Muscle of leg (tissue), 3 donors: ENCODE measurements at regions not wholly inside any gene's neighbourhood (a gene's known extent, or its start where the extent isn't known, plus 50 kb on each side); places are given as distances from the start of the nearest gene placed in this dataset.

ENCODE experiments used
- DNase-seq: peaks from one replicate; pipeline ENCODE4 v3.0.0; 2013
- H3K27ac ChIP-seq: one replicate; pipeline ENCODE4 v1.5.1; 2013; ENCODE audit warnings: mild to moderate bottlenecking, low read length, control low read depth
- H3K27me3 ChIP-seq: one replicate; pipeline ENCODE4 v1.6.1; 2013; ENCODE audit warnings: low read length; ENCODE audit not compliant: control insufficient read depth, insufficient read depth
- H3K36me3 ChIP-seq: one replicate; pipeline ENCODE4 v1.6.1; 2013; ENCODE audit warnings: low read length; ENCODE audit not compliant: control insufficient read depth, insufficient read depth
- H3K4me1 ChIP-seq: one replicate; pipeline ENCODE4 v1.6.1; 2013; ENCODE audit warnings: low read length; ENCODE audit not compliant: control insufficient read depth, insufficient read depth
- H3K4me3 ChIP-seq: one replicate; pipeline ENCODE4 v1.5.1; 2013; ENCODE audit warnings: low read length, control low read depth
- H3K9me3 ChIP-seq: replicated peaks from 2 replicates; pipeline ENCODE4 v1.6.1; 2013; ENCODE audit warnings: low read depth, low read length; ENCODE audit not compliant: control insufficient read depth
- WGBS: methylation state at CpG from one replicate; pipeline ENCODE4 v1.1.5; 2013; ENCODE audit warnings: missing lambda C conversion rate; ENCODE audit not compliant: insufficient coverage; 5-methylcytosine and 5-hydroxymethylcytosine counted together

GRCh38 chr12:89920866-89921265 is 212.2 kb upstream of the ATP2B1 start:
- Histone ChIP-seq H3K9me3 (no peaks in the 10 kb centered on the region), H3K4me3 (no peak overlapping the region), H3K36me3 (no peaks in the 10 kb centered on the region), H3K4me1 (peaks cover 2% of the 10 kb centered on the region), H3K27me3 (no peaks in the 10 kb centered on the region), H3K27ac (no peak overlapping the region)
- DNase-seq, result no peak
- 75% methylated on average over 2 of the region's 6 CpGs for WGBS

DNA sequence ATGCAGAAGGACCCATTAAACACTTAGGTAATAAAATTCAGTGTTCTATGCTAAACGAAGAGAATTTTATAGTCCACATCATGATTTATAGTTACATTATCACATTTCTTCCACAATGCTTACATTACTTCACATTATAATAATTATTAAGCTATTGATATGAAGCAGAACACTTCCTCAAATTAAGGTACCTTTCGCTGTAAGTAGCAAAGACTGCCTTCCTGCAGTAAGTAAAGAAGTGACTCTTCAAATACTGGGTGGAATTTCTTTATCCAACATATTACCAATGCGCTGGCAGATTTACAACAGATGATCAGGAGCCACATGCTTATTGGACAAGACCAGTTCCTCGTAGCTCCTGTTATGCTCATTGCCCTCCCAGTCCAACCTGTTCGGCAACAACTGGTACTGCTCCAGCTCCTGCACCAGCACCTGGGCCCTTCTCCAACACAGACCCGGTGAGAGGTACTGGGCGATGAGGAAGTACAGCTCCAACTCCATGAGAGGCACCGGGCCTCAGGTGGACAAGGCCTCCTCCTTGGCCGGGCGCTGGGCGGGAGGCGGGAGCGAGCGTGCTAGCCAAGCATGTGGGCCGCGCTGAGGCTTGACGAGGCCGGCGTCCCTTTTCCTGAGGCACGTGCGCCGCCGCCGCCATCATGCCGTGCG is 210.7 kb upstream of the ATP2B1 start:
- 92% methylated on average over 12 of the region's 26 CpGs for WGBS
- no peak for DNase-seq
- no peaks in the 10 kb centered on the region for H3K27me3 ChIP-seq
- H3K9me3 ChIP-seq, result no peaks in the 10 kb centered on the region
- peaks cover 2% of the 10 kb centered on the region for H3K4me1 ChIP-seq
- no peaks in the 10 kb centered on the region for H3K36me3 ChIP-seq
- H3K27ac ChIP-seq, result no peak overlapping the region
- H3K4me3 ChIP-seq, result no peak overlapping the region

DNA sequence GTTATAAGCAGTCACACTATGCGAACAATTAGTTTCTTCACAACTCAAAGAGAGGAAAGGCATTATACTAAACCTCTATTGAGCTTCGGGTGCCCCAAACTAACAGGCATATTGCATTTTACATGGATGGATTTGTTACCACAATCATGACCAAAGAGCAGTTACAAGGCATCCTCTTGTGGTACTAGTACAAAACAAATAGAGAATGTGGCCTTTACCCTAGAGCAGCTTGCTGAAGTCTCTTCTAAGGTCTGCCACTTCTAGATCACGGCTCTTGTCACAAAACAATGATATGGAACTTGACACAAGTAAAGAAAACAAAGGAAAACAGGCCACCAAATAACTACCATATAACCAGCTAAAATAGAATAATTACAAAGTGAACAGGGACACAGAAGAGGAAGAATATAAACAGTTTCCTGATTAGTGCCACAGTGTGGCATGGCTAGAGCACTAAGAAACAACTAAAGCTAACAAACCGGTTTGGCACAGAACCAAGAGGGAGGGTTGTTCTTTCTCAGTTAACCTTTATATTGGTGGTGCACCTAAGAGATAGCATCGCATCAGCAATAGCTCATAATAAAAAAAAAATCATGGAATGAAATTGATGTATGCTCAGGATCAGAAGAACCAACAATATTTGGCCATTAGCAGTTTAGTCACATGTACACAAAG is 209.7 kb upstream of the ATP2B1 start:
- DNase-seq, result no peak
- no peaks in the 10 kb centered on the region for H3K36me3 ChIP-seq
- H3K4me3 ChIP-seq, result no peak overlapping the region
- H3K27ac ChIP-seq, result no peak overlapping the region
- WGBS, result no CpG with 5 or more reads among the region's 5 CpGs
- H3K4me1 ChIP-seq, result peaks cover 2% of the 10 kb centered on the region
- no peaks in the 10 kb centered on the region for H3K27me3 ChIP-seq
- no peaks in the 10 kb centered on the region for H3K9me3 ChIP-seq

DNA sequence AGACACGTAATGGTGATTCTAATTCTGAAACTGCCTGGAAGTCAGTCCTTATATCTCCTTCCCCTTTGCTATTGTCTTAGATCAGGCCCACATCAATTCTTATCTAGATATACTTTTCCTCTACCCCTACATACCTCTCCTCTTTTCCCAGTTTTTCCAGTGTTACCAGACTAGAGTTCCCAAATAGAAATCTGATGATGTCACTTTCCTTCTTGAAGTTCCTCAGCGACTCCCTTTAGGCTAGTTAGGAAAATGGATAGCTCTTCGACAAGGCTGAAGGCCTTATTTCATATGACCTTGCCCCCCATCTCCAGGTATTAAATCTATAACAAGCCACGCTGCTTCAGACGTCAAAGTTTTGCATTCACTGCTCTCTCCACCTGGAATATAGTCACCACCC is 201.1 kb upstream of the ATP2B1 start:
- peaks cover 4% of the 10 kb centered on the region for H3K9me3 ChIP-seq
- H3K4me3 ChIP-seq, result no peak overlapping the region
- DNase-seq, result no peak
- WGBS, result 89% methylated on average over 4 of the region's 5 CpGs
- H3K27ac ChIP-seq, result no peak overlapping the region
- no peaks in the 10 kb centered on the region for H3K27me3 ChIP-seq
- no peaks in the 10 kb centered on the region for H3K36me3 ChIP-seq
- H3K4me1 ChIP-seq, result no peaks in the 10 kb centered on the region

DNA sequence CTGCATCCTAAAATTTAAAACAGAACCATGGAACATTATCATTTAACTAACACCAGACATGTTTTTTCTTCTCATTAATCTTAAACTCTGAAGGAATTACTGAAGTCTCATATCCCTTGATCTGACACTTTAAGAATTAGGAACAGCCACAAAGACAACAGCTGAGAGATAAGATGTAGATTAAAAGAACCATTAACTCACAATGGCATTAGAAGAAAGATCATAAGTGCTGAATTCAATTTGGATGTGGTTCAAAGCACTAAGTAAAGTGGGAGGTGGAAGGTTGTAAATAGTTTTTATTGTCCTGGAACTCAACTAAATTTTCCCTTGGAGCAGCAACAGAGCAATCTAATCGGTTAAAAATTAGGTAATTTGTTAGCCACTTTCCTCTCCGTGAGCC is 199.0 kb upstream of the ATP2B1 start:
- H3K36me3 ChIP-seq, result no peaks in the 10 kb centered on the region
- no peaks in the 10 kb centered on the region for H3K27me3 ChIP-seq
- H3K27ac ChIP-seq, result no peak overlapping the region
- WGBS, result no CpG with 5 or more reads among the region's 2 CpGs
- no peaks in the 10 kb centered on the region for H3K4me1 ChIP-seq
- no peak overlapping the region for H3K4me3 ChIP-seq
- peaks cover 4% of the 10 kb centered on the region for H3K9me3 ChIP-seq
- DNase-seq, result no peak

DNA sequence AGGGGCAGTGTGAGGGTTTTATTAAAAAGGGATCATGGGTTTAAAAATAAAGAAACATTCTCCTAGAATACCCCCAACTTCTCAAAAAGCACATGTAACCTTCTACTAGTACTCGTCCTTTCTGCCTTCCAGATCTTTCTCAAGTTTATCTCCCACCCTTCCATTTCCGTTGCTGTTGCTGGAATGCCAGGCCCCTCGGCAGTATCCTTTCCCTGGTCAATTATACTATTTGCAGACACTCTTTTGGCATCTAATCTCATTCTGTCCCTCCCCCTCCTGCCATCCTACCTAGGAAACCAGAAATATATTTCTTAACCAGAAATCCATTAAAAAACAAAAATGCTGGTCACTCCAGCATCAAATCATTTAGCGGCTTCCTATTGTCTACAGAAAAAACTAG is 198.2 kb upstream of the ATP2B1 start:
- DNase-seq, result no peak
- Histone ChIP-seq H3K4me3 (no peak overlapping the region), H3K27ac (no peak overlapping the region), H3K9me3 (no peaks in the 10 kb centered on the region), H3K36me3 (no peaks in the 10 kb centered on the region), H3K27me3 (no peaks in the 10 kb centered on the region), H3K4me1 (no peaks in the 10 kb centered on the region)
- WGBS, result 68% methylated on average over 4 of the region's 4 CpGs

DNA sequence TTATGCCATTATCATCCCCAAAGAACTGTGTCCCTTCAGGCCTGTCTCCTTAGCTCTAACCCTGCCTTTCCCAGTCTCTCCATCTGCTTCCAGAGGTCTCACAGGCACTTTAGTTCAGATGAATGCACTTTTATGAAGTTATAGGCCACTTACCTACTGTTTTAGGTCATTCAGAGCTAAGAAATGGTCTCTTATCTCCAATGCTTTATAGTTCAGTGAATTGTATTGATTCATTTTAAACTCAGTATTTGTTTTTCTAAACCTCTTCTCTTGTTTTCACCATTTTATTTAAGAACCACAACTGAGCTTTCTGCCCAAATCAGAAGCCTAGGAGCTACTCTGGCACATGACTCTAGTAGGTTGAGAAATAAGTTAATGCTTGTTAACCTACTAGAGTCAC is 197.5 kb upstream of the ATP2B1 start:
- Histone ChIP-seq H3K36me3 (no peaks in the 10 kb centered on the region), H3K27ac (no peak overlapping the region), H3K4me1 (no peaks in the 10 kb centered on the region), H3K9me3 (no peaks in the 10 kb centered on the region), H3K27me3 (no peaks in the 10 kb centered on the region), H3K4me3 (no peak overlapping the region)
- no peak for DNase-seq

- H3K4me3 ChIP-seq, result no peak overlapping the region
- DNase-seq, result no peak
- no peaks in the 10 kb centered on the region for H3K27me3 ChIP-seq
- no peaks in the 10 kb centered on the region for H3K9me3 ChIP-seq
- no peaks in the 10 kb centered on the region for H3K36me3 ChIP-seq
- H3K4me1 ChIP-seq, result peaks cover 5% of the 10 kb centered on the region
- WGBS, result no CpG with 5 or more reads among the region's 1 CpG
- no peak overlapping the region for H3K27ac ChIP-seq
Observed at GRCh38 chr12:89901906-89902642, 193.4 kb upstream of the ATP2B1 start.

DNA sequence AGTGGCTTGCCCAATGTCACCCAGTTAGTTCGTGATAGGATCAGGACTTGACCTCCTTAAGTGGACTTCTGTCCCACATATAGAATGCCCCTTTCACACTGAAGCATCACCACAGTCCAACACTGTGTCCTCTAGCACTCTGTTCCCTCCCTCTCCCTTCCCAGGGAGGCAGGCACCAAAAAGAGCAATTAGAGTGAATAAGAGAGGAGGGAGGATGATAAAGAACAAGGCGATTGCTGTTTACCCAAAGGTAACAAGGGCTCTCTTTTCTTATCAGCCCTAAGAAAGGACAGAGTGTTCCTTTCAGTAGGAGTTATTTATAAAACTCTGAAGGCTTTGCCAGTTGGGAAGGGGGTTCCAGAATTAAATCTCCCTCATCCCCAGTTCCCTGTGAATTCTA is 192.7 kb upstream of the ATP2B1 start:
- no CpG with 5 or more reads among the region's 2 CpGs for WGBS

DNA sequence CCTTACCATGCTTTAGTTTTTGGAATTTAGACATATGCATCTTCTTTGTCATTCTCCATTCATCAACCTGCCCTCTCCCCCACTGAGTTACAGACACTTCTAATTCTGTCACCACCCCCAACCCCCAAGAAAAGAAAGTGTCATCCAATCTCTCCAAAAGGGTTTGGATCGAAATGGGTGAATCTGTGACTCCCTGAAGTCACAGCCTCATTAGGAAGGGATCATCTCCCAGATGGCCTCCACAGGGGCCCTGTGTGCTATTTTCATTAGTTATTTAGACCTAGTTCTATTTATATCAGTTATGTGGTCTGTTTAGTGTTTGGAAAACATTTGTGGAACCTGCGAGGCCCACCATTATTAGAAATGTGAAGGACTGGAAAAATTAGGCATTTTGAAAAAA is 191.0 kb upstream of the ATP2B1 start:
- Histone ChIP-seq H3K27me3 (no peaks in the 10 kb centered on the region), H3K4me1 (peaks cover 5% of the 10 kb centered on the region), H3K4me3 (no peak overlapping the region), H3K27ac (no peak overlapping the region), H3K36me3 (no peaks in the 10 kb centered on the region), H3K9me3 (no peaks in the 10 kb centered on the region)
- no peak for DNase-seq
- 29% methylated on average over 1 of the region's 2 CpGs for WGBS

More for the DNA sequence above, 192.7 kb upstream of the ATP2B1 start:
- H3K4me1 ChIP-seq, result peaks cover 5% of the 10 kb centered on the region
- no peak overlapping the region for H3K27ac ChIP-seq
- no peak for DNase-seq
- H3K9me3 ChIP-seq, result no peaks in the 10 kb centered on the region
- no peaks in the 10 kb centered on the region for H3K27me3 ChIP-seq
- no peak overlapping the region for H3K4me3 ChIP-seq
- no peaks in the 10 kb centered on the region for H3K36me3 ChIP-seq
